Right kidney (tissue), 1 donor: ENCODE measurements at regions not wholly inside any gene's neighbourhood (a gene's known extent, or its start where the extent isn't known, plus 50 kb on each side); places are given as distances from the start of the nearest gene placed in this dataset.

Experiments used
- DNase-seq: peaks from one replicate; pipeline ENCODE4 v3.0.0-alpha.2; 2016

GRCh38 chrX:76228499-76228898 lies 55.6 kb downstream of the PBDC1 start:
- no peak for DNase-seq

DNA sequence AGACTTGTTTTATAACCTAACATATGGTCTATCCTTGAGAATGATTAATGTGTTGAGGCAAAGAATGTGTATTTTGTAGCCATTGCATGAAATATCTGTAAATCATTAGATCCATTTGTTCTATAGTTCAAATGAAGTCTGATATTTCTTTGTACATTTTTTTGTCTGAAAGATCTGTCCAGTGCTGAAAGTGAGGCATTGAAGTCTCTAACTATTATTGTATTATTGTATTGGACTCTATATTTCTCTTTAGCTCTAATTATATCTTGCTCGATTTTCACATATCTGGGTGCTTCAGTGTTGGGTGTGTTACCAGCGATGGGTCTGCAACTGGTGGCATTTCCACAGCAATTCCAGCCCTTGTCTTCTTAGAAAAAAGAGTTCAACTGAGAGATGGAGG lies 76.0 kb downstream of the PBDC1 start:
- DNase-seq = no peak

GRCh38 chrX:76253432-76253831 lies 80.6 kb downstream of the PBDC1 start:
- DNase-seq = peak; percentile 2

- peak; percentile 6 for DNase-seq
These were observed 106.1 kb downstream of the PBDC1 start for GRCh38 chrX:76279007-76279406.
